Body of pancreas (tissue), 4 donors: ENCODE measurements at regions not wholly inside any gene's neighbourhood (a gene's known extent, or its start where the extent isn't known, plus 50 kb on each side); places are given as distances from the start of the nearest gene placed in this dataset.

Source experiments
- POLR2A ChIP-seq, 3 donors: fragments of 450-650 bp; IDR thresholded peaks; one replicate each; pipeline ENCODE4 v1.6.1; 2016; ENCODE audit warnings: antibody characterized with exemption in 3 of 3, mild to moderate bottlenecking in 2 of 3
- TF ChIP-seq, protein P1 (sequence below), 7 experiments: fragments of 450-650 bp in 4 of 7; fragments of 200-600 bp in 3 of 7; sonication (generic) in 3 of 7; IDR thresholded peaks; one replicate each; pipeline ENCODE4 v1.5.1; 2016 to 2019; ENCODE audit warnings: antibody characterized with exemption in 7 of 7

DNA sequence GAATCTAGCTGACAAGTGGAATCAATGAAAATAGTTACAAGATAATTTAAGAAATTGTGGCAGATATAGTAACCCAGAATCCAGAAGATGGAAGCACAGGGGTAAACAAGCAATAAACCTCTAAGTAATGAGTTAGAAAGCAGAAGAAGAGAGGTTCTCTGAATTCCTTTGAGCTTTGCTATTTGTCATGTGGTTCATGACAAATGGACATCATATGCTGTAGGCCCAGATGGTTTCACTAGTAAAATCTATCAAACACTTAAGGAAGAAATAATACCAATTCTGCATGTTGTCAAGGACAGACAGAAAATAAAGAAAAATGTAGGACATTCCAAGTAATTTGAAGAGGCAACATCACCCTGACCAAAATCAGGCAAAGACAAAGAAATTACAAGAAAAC is 480.8 kb upstream of the INTU start:
- TF ChIP-seq, protein P1, sequence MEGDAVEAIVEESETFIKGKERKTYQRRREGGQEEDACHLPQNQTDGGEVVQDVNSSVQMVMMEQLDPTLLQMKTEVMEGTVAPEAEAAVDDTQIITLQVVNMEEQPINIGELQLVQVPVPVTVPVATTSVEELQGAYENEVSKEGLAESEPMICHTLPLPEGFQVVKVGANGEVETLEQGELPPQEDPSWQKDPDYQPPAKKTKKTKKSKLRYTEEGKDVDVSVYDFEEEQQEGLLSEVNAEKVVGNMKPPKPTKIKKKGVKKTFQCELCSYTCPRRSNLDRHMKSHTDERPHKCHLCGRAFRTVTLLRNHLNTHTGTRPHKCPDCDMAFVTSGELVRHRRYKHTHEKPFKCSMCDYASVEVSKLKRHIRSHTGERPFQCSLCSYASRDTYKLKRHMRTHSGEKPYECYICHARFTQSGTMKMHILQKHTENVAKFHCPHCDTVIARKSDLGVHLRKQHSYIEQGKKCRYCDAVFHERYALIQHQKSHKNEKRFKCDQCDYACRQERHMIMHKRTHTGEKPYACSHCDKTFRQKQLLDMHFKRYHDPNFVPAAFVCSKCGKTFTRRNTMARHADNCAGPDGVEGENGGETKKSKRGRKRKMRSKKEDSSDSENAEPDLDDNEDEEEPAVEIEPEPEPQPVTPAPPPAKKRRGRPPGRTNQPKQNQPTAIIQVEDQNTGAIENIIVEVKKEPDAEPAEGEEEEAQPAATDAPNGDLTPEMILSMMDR (IDR thresholded peaks at IDR 0.05) = no peak
- TF ChIP-seq POLR2A (IDR thresholded peaks at IDR 0.05) = no peak
